ENCODE measurements at regions not wholly inside any gene's neighbourhood (a gene's known extent, or its start where the extent isn't known, plus 50 kb on each side); places are given as distances from the start of the nearest gene placed in this dataset.

DNA sequence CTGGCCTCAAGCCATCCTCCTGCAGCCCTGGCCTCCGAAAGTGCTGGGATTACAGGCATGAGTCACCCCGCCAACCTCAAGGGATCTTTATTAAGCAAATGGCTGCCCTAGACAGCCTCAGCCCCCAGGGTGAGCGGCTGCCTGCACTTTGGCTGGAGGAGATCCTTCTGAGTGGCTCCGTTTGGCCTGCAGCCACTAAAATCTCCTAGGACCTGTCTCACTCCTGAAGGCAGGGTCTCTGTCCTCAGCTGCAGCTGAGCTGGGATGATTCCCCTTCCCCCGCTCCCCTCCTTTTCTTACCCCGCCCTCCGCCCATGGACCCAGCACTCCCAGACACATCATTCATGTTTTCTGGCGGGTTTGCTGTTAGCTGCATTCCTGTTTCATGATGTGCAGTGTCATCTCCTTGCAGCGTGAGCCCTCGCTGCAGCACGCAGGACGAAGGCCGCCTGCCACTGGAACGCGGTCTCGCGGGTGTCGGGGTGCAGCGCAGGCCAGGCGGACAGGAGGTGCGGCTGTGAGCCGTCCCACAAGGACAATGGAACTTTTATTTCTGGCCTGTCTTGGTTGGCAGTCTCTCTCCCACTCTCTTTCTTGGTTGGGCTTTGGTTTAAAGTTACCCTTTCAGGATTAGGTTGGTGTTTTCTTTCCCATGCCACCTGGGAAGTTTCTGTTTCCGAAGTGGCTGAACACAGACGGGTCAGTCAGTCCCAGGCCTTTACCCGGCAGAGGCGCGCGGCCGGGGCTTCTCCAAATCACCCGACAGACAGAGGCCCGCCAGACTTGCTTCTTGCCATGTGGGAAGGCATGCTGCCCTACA lies 137.1 kb downstream of the FOXD1 start:
- Histone ChIP-seq H3K4me3 (ENCODE audit: low read length in 2 of 2) (peak overlapping the region; percentile 47 to 49), H3K27me3 (ENCODE audit: control insufficient read depth in 1 of 2, insufficient read depth in 2 of 2, low read length in 2 of 2) (peaks cover 20 to 28% of the 10 kb centered on the region in 2 donors), H3K9ac (ENCODE audit: low read length in 2 of 2) (no peak overlapping the region), H3K27ac (ENCODE audit: low read length) (no peak overlapping the region), H3K4me1 (ENCODE audit: control insufficient read depth, insufficient read depth, low read length) (no peaks in the 10 kb centered on the region), H3K9me3 (ENCODE audit: control insufficient read depth in 2 of 2, low read length in 2 of 2) (no peaks in the 10 kb centered on the region), H3K36me3 (ENCODE audit: control insufficient read depth in 2 of 2, insufficient read depth in 2 of 2, low read length in 2 of 2) (no peaks in the 10 kb centered on the region)

DNA sequence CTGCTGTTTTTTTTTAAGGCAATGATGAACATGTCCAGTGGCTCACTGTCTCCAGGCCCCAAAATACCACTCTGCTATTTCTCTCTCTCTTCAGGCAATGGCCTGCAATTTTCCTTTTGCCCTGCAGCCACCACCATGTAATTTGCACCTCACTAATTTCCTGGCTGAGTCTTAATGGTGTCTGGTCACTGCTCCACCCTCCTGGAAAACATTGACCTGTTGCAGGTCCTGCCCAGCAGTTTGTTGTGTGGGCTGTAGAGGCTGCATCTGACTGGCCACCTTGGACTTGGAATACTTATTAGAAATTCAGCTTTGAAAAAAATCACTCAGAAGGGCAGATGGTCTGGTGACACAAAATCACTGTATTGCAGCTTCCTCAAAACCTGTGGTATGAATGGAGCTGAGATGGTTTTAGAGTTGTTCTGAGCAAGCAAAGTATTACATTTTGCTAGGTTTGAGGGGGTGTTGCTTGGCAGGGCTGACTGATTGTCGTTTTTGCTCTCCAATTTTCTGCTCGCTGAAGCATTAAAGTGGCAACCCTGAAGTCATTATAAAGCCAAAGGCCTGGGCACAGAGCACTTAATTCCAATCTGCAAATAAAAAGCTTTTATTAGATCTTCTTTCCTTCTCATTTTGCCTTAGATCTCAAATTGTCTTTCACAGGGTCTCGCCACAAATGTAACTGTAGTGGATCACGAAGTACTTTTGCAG lies 134.8 kb downstream of the TMEM174 start:
- peaks cover 43 to 53% of the 10 kb centered on the region in 2 donors for H3K27me3 ChIP-seq (ENCODE audit: control insufficient read depth in 1 of 2, insufficient read depth in 2 of 2, low read length in 2 of 2)
- no peaks in the 10 kb centered on the region for H3K36me3 ChIP-seq (ENCODE audit: control insufficient read depth in 2 of 2, insufficient read depth in 2 of 2, low read length in 2 of 2)
- no peaks in the 10 kb centered on the region for H3K9me3 ChIP-seq (ENCODE audit: control insufficient read depth in 2 of 2, low read length in 2 of 2)
- H3K9ac ChIP-seq (ENCODE audit: low read length in 2 of 2) = no peak overlapping the region
- H3K27ac ChIP-seq (ENCODE audit: low read length) = no peak overlapping the region
- peaks cover 7% of the 10 kb centered on the region for H3K4me1 ChIP-seq (ENCODE audit: control insufficient read depth, insufficient read depth, low read length)
- H3K4me3 ChIP-seq (ENCODE audit: low read length in 2 of 2) = no peak overlapping the region

GRCh38 chr5:73306741-73307275 lies 133.8 kb downstream of the TMEM174 start:
- Histone ChIP-seq H3K9me3 (ENCODE audit: control insufficient read depth in 2 of 2, low read length in 2 of 2) (no peaks in the 10 kb centered on the region), H3K9ac (ENCODE audit: low read length in 2 of 2) (no peak overlapping the region), H3K36me3 (ENCODE audit: control insufficient read depth in 2 of 2, insufficient read depth in 2 of 2, low read length in 2 of 2) (no peaks in the 10 kb centered on the region), H3K27me3 (ENCODE audit: control insufficient read depth in 1 of 2, insufficient read depth in 2 of 2, low read length in 2 of 2) (peaks cover 44 to 56% of the 10 kb centered on the region in 2 donors), H3K4me3 (ENCODE audit: low read length in 2 of 2) (no peak overlapping the region), H3K4me1 (ENCODE audit: control insufficient read depth, insufficient read depth, low read length) (peaks cover 7% of the 10 kb centered on the region), H3K27ac (ENCODE audit: low read length) (no peak overlapping the region)

DNA sequence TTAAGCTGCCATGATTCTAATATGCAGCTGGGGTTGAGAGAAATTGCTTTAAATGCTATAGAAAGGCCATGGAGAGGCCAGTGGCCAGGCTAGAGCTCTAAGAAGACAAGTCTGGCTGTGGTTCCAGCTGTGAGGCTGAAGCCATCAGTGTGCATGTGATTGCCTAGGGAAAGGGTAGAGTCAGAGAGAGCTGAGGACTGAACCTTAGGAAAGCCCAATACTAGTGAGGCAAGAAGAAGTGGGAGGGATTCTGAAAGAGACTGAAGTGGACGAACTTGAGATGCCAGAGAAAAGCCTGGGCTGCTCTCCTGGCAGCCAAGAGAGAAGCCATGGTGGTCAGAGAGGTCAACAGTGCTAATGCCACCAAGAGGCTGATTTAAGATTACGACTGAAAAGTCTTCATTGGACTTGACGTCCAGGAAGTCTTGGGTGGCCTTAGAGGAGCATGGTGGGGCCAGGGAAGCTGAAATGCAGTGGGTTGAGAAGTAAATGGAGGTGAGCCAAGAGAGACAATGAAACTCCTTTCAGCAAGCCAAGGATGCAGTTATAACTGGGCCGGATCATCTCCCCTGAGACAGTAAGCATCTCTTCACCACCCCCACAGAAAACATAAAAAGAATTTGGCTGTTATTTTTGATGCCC lies 133.2 kb downstream of the TMEM174 start:
- Histone ChIP-seq H3K9me3 (ENCODE audit: control insufficient read depth in 2 of 2, low read length in 2 of 2) (no peaks in the 10 kb centered on the region), H3K27ac (ENCODE audit: low read length) (no peak overlapping the region), H3K4me1 (ENCODE audit: control insufficient read depth, insufficient read depth, low read length) (peaks cover 7% of the 10 kb centered on the region), H3K27me3 (ENCODE audit: control insufficient read depth in 1 of 2, insufficient read depth in 2 of 2, low read length in 2 of 2) (peaks cover 50 to 58% of the 10 kb centered on the region in 2 donors), H3K4me3 (ENCODE audit: low read length in 2 of 2) (no peak overlapping the region), H3K9ac (ENCODE audit: low read length in 2 of 2) (no peak overlapping the region), H3K36me3 (ENCODE audit: control insufficient read depth in 2 of 2, insufficient read depth in 2 of 2, low read length in 2 of 2) (no peaks in the 10 kb centered on the region)

DNA sequence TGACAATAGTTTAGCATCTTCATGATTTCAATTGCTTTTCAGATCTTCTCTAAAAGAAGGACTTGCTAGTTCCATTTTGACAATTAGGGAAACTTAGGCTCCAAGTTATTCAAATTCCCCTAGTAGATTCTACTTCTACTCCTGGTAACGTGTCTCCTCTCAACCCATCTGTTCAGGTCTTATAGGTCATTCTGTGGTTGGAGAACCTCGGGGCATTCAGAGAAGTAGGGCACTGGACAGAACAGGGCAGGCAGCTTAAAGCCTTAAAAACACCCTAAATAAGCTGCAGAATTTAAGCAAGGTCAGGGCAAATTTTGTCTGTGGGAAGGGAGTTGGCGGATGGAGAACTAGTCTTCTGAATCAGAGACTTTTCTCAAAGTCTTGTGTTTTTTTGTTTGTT lies 132.4 kb downstream of the TMEM174 start:
- H3K27ac ChIP-seq (ENCODE audit: low read length) = no peak overlapping the region
- no peaks in the 10 kb centered on the region for H3K36me3 ChIP-seq (ENCODE audit: control insufficient read depth in 2 of 2, insufficient read depth in 2 of 2, low read length in 2 of 2)
- H3K9ac ChIP-seq (ENCODE audit: low read length in 2 of 2) = no peak overlapping the region
- no peaks in the 10 kb centered on the region for H3K9me3 ChIP-seq (ENCODE audit: control insufficient read depth in 2 of 2, low read length in 2 of 2)
- H3K4me1 ChIP-seq (ENCODE audit: control insufficient read depth, insufficient read depth, low read length) = peaks cover 7% of the 10 kb centered on the region
- no peak overlapping the region for H3K4me3 ChIP-seq (ENCODE audit: low read length in 2 of 2)
- peaks cover 58 to 60% of the 10 kb centered on the region in 2 donors for H3K27me3 ChIP-seq (ENCODE audit: control insufficient read depth in 1 of 2, insufficient read depth in 2 of 2, low read length in 2 of 2)

GRCh38 chr5:73304381-73304780 lies 131.4 kb downstream of the TMEM174 start:
- no peaks in the 10 kb centered on the region for H3K36me3 ChIP-seq (ENCODE audit: control insufficient read depth in 2 of 2, insufficient read depth in 2 of 2, low read length in 2 of 2)
- H3K27ac ChIP-seq (ENCODE audit: low read length) = no peak overlapping the region
- H3K4me1 ChIP-seq (ENCODE audit: control insufficient read depth, insufficient read depth, low read length) = peaks cover 8% of the 10 kb centered on the region
- no peak overlapping the region for H3K9ac ChIP-seq (ENCODE audit: low read length in 2 of 2)
- H3K4me3 ChIP-seq (ENCODE audit: low read length in 2 of 2) = no peak overlapping the region
- no peaks in the 10 kb centered on the region for H3K9me3 ChIP-seq (ENCODE audit: control insufficient read depth in 2 of 2, low read length in 2 of 2)
- peaks cover 63 to 66% of the 10 kb centered on the region in 2 donors for H3K27me3 ChIP-seq (ENCODE audit: control insufficient read depth in 1 of 2, insufficient read depth in 2 of 2, low read length in 2 of 2)

GRCh38 chr5:73303148-73304079 lies 130.4 kb downstream of the TMEM174 start:
- Histone ChIP-seq H3K9ac (ENCODE audit: low read length in 2 of 2) (no peak overlapping the region), H3K36me3 (ENCODE audit: control insufficient read depth in 2 of 2, insufficient read depth in 2 of 2, low read length in 2 of 2) (no peaks in the 10 kb centered on the region), H3K27me3 (ENCODE audit: control insufficient read depth in 1 of 2, insufficient read depth in 2 of 2, low read length in 2 of 2) (peaks cover 73% of the 10 kb centered on the region in 2 donors), H3K27ac (ENCODE audit: low read length) (no peak overlapping the region), H3K4me1 (ENCODE audit: control insufficient read depth, insufficient read depth, low read length) (peaks cover 16% of the 10 kb centered on the region), H3K4me3 (ENCODE audit: low read length in 2 of 2) (peak overlapping the region in 1 of 2 donors; percentile 22), H3K9me3 (ENCODE audit: control insufficient read depth in 2 of 2, low read length in 2 of 2) (no peaks in the 10 kb centered on the region)

DNA sequence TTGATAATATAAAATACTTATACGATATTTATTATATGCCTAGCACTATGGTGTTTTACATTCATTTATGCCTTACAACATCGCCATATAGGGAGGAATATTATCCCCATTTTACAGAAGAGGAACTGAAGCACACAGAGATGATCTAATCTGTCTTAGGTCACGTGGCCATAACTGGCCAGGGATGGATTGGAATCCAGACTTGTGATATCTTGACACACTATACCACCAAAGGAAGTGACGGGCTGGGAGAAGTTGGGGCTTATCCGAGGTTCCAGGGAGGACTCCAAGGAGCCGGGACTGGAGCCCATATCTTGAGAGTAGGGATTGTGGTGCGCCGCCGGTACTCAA lies 129.8 kb downstream of the TMEM174 start:
- Histone ChIP-seq H3K9me3 (ENCODE audit: control insufficient read depth in 2 of 2, low read length in 2 of 2) (no peaks in the 10 kb centered on the region), H3K4me3 (ENCODE audit: low read length in 2 of 2) (peak overlapping the region in 1 of 2 donors; percentile 22), H3K9ac (ENCODE audit: low read length in 2 of 2) (no peak overlapping the region), H3K27me3 (ENCODE audit: control insufficient read depth in 1 of 2, insufficient read depth in 2 of 2, low read length in 2 of 2) (peaks cover 79 to 80% of the 10 kb centered on the region in 2 donors), H3K4me1 (ENCODE audit: control insufficient read depth, insufficient read depth, low read length) (peaks cover 20% of the 10 kb centered on the region), H3K27ac (ENCODE audit: low read length) (no peak overlapping the region), H3K36me3 (ENCODE audit: control insufficient read depth in 2 of 2, insufficient read depth in 2 of 2, low read length in 2 of 2) (no peaks in the 10 kb centered on the region)

GRCh38 chr5:73301208-73301901 lies 128.4 kb downstream of the TMEM174 start:
- H3K27me3 ChIP-seq (ENCODE audit: control insufficient read depth in 1 of 2, insufficient read depth in 2 of 2, low read length in 2 of 2) = peaks cover 83 to 91% of the 10 kb centered on the region in 2 donors
- H3K27ac ChIP-seq (ENCODE audit: low read length) = no peak overlapping the region

More at GRCh38 chr5:73301208-73301901, 128.4 kb downstream of the TMEM174 start:
- Histone ChIP-seq H3K9me3 (ENCODE audit: control insufficient read depth in 2 of 2, low read length in 2 of 2) (no peaks in the 10 kb centered on the region), H3K4me1 (ENCODE audit: control insufficient read depth, insufficient read depth, low read length) (peaks cover 20% of the 10 kb centered on the region), H3K36me3 (ENCODE audit: control insufficient read depth in 2 of 2, insufficient read depth in 2 of 2, low read length in 2 of 2) (no peaks in the 10 kb centered on the region), H3K9ac (ENCODE audit: low read length in 2 of 2) (no peak overlapping the region), H3K4me3 (ENCODE audit: low read length in 2 of 2) (no peak overlapping the region)
